GM21737 (cell line): ENCODE measurements at regions not wholly inside any gene's neighbourhood (a gene's known extent, or its start where the extent isn't known, plus 50 kb on each side); places are given as distances from the start of the nearest gene placed in this dataset.
"Not testable (repeated sequence)": the region's sequence is repeated elsewhere in the genome, so short reads cannot be mapped to it uniquely, and the experiment has no call there.

Source experiments
- ATAC-seq: cut with Tn5 transposase; IDR thresholded peaks from one replicate; pipeline ENCODE4 v1.9.1; 2021; ENCODE audit warnings: mild to moderate bottlenecking, moderate library complexity; ENCODE audit not compliant: unreplicated experiment

GRCh38 chr18:34350778-34351177 lies 126.1 kb upstream of the NOL4 start:
- ATAC-seq = no peak

GRCh38 chr18:34352385-34353163 lies 127.9 kb upstream of the NOL4 start:
- no peak for ATAC-seq

- ATAC-seq = no peak
Measured at GRCh38 chr18:34354351-34354750, 129.6 kb upstream of the NOL4 start.

GRCh38 chr18:34357944-34358580 lies 133.3 kb upstream of the NOL4 start:
- no peak for ATAC-seq

GRCh38 chr18:34358923-34359322 lies 134.2 kb upstream of the NOL4 start:
- ATAC-seq = peak; percentile 84

GRCh38 chr18:34364699-34365098 lies 140.0 kb upstream of the NOL4 start:
- ATAC-seq = no peak

- ATAC-seq = no peak
Measured at GRCh38 chr18:34370704-34371395, 146.1 kb upstream of the NOL4 start.

GRCh38 chr18:34380326-34380725 lies 155.6 kb upstream of the NOL4 start:
- no peak for ATAC-seq

GRCh38 chr18:34385311-34385710 lies 160.6 kb upstream of the NOL4 start:
- no peak for ATAC-seq

GRCh38 chr18:34386803-34387202 lies 162.1 kb upstream of the NOL4 start:
- ATAC-seq = no peak

GRCh38 chr18:34397286-34397896 lies 172.7 kb upstream of the NOL4 start:
- ATAC-seq = no peak

- ATAC-seq = no peak
Measured at GRCh38 chr18:34399892-34400291, 175.2 kb upstream of the NOL4 start.

- no peak for ATAC-seq
Measured at GRCh38 chr18:34400834-34401233, 176.1 kb upstream of the NOL4 start.

- ATAC-seq = no peak
Measured at GRCh38 chr18:34401775-34402174, 177.1 kb upstream of the NOL4 start.

- not testable (repeated sequence) for ATAC-seq
Measured at GRCh38 chr18:34407471-34407870, 182.8 kb upstream of the NOL4 start.

GRCh38 chr18:34411952-34412351 lies 187.2 kb upstream of the NOL4 start:
- no peak for ATAC-seq

GRCh38 chr18:34431042-34431441 lies 206.3 kb upstream of the NOL4 start:
- no peak for ATAC-seq

- no peak for ATAC-seq
Measured at GRCh38 chr18:34444622-34445021, 219.9 kb upstream of the NOL4 start.

GRCh38 chr18:34448662-34449061 lies 223.9 kb upstream of the NOL4 start:
- no peak for ATAC-seq

- ATAC-seq = no peak
Measured at GRCh38 chr18:34457761-34458160, 233.0 kb upstream of the NOL4 start.

- no peak for ATAC-seq
Measured at GRCh38 chr18:34458410-34458977, 233.8 kb upstream of the NOL4 start.
